Heart left ventricle (tissue), 13 donors: ENCODE measurements at regions not wholly inside any gene's neighbourhood (a gene's known extent, or its start where the extent isn't known, plus 50 kb on each side); places are given as distances from the start of the nearest gene placed in this dataset.

ENCODE experiments used
- CTCF ChIP-seq, 12 donors: fragments of 200-600 bp; sonication (generic) in 4 of 12; IDR thresholded peaks; one replicate each; pipeline versions ENCODE4 v1.5.0 to v1.8.0; 2018 to 2022; ENCODE audit warnings: antibody characterized with exemption in 12 of 12, mild to moderate bottlenecking in 5 of 12
- POLR2A ChIP-seq, 2 donors: fragments of 450-650 bp; IDR thresholded peaks; one replicate each; pipeline ENCODE4 v1.6.1; 2017; ENCODE audit warnings: antibody characterized with exemption in 2 of 2, mild to moderate bottlenecking in 2 of 2, moderate library complexity in 2 of 2
- donor health status: ischemic (EF 13 %, LVEDD 7.1; RV severe dilation, severe dysfunction).
- donor health status: DM: no; HTN: yes; CAD: no.
- donor health status: DM: no; HTN: no; CAD: no.
- donor health status: ischemic (EF 25% LVEDD 6.9; RV normal size, moderate dysfunction).
- donor health status: ischemic (EF 25% LVEDD 5.7; RV mildly dilated, moderate dysfunction).
- donor health status: ischemic (EF 35%, LVEDD 5.7; RV mildly dilated, moderate dysfunction).
- donor health status: nonischemic (EF 11% LVEDD 7.7; RV severe dilation, severe dysfunction).
- donor health status: DM: yes; HTN: yes; CAD: no.
- donor health status: PGD.
- donor health status: ischemic (EF 29% LVEDD 5.4; RV normal size, mild dysfunction).
- donor health status: nonischemic (EF 23%, LVEDD 6.1; RV moderate dilation, normal function).

- TF ChIP-seq CTCF (IDR thresholded peaks at IDR 0.05) (no peak), POLR2A (IDR thresholded peaks at IDR 0.05) (no peak)
Measured at GRCh38 chr18:23387265-23387664, 65.8 kb upstream of the RIOK3 start.
